ENCODE measurements at regions not wholly inside any gene's neighbourhood (a gene's known extent, or its start where the extent isn't known, plus 50 kb on each side); places are given as distances from the start of the nearest gene placed in this dataset.

DNA sequence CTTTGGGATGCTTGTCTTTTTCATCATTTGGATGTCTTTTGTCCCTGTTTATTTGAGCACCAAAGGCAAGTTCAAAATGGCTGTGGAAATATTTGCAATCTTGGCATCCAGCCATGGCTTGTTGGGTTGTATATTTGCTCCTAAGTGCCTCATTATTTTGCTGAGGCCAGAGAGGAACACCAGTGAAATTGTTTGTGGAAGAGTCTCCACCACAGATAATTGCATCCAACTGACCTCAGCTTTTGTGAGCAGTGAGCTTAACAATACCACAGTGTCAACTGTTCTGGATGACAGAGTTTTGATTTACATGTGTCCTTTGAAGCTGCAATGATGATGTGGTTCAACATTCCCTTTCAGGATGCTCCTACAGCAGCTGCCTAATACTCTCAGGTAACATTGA lies 83.0 kb upstream of the KCNAB1 start:
- TF ChIP-seq POLR2A (IDR thresholded peaks at IDR 0.05; ENCODE audit: low read length): no peak
- TF ChIP-seq GATA1 (IDR thresholded peaks at IDR 0.05; ENCODE audit: low read depth, low read length): no peak
